Endothelial cell of umbilical vein (primary cell): ENCODE measurements at regions not wholly inside any gene's neighbourhood (a gene's known extent, or its start where the extent isn't known, plus 50 kb on each side); places are given as distances from the start of the nearest gene placed in this dataset.
"Not testable (repeated sequence)": the region's sequence is repeated elsewhere in the genome, so short reads cannot be mapped to it uniquely, and the experiment has no call there.

ENCODE experiments used
- BruUV-seq: library from RNA; stranded (reverse); fragments of 400-500 nt; replicated peaks from 2 replicates; lab custom pipeline; 2021; lab: Mats Ljungman, UMichigan
- CTCF ChIA-PET: fragments of 300-600, 350-600 bp; sonication (Branson Sonifier 250); formaldehyde crosslinking; loops from one replicate; lab custom pipeline; 2021; ENCODE audit warnings: antibody characterized with exemption, inconsistent platforms; lab: Charles Lee
- POLR2A ChIA-PET: fragments of 300-600, 350-600 bp; sonication (Branson Sonifier 250); formaldehyde crosslinking; loops from one replicate; lab custom pipeline; 2021; ENCODE audit warnings: antibody characterized with exemption, inconsistent platforms; lab: Charles Lee
- DNase-seq: peaks from one replicate; pipeline ENCODE4 v3.0.0-alpha.2; 2011; ENCODE audit warnings: low read depth, low spot score
- FAIRE-seq: peaks from 2 replicates; lab custom pipeline; 2011; peaks lifted over from hg19 to GRCh38; lab: Jason Lieb, UNC
- H2AFZ ChIP-seq: 2 replicates; pipeline ENCODE4 v1.6.0; 2012; ENCODE audit warnings: low read depth, low read length, control low read depth, inconsistent platforms
- H3K27ac ChIP-seq: 2 replicates; pipeline ENCODE4 v1.5.1; 2011; ENCODE audit warnings: low read depth, mild to moderate bottlenecking, control low read depth, low read length, moderate library complexity; ENCODE audit not compliant: insufficient read depth
- H3K27me3 ChIP-seq, 2 experiments: 2 replicates each; pipeline versions ENCODE4 v1.6.0 to v1.6.1; 2011; ENCODE audit warnings: low read length in 2 of 2, mixed read lengths in 1 of 2; ENCODE audit not compliant: control insufficient read depth in 2 of 2, insufficient read depth in 2 of 2
- H3K36me3 ChIP-seq, 2 experiments: 2 replicates in 1 of 2; 3 replicates in 1 of 2; pipeline ENCODE4 v1.5.1; 2011; ENCODE audit warnings: low read length in 2 of 2, mild to moderate bottlenecking in 1 of 2, moderate library complexity in 1 of 2; ENCODE audit not compliant: control insufficient read depth in 2 of 2, insufficient read depth in 2 of 2; ENCODE audit errors: extremely low read depth in 1 of 2
- H3K4me1 ChIP-seq: 3 replicates; pipeline ENCODE4 v1.5.1; 2011; ENCODE audit warnings: mild to moderate bottlenecking, low read length; ENCODE audit not compliant: control insufficient read depth, insufficient read depth; ENCODE audit errors: extremely low read depth
- H3K4me2 ChIP-seq: 2 replicates; pipeline ENCODE4 v1.6.1; 2011; ENCODE audit warnings: low read length, control low read depth, mixed read lengths; ENCODE audit not compliant: insufficient read depth
- H3K4me3 ChIP-seq, 3 experiments: fragments of 200-600 bp in 1 of 3; sonication (generic), shearing (Covaris generic) in 1 of 3; replicated peaks in 1 of 3; 2 replicates each; pipeline ENCODE4 v1.5.1; 2011 to 2016; ENCODE audit warnings: control low read depth in 3 of 3, low read length in 3 of 3, mild to moderate bottlenecking in 2 of 3, inconsistent platforms in 1 of 3, low read depth in 1 of 3, moderate library complexity in 1 of 3; ENCODE audit not compliant: insufficient read depth in 1 of 3
- H3K79me2 ChIP-seq: 2 replicates; pipeline ENCODE4 v1.6.0; 2012; ENCODE audit warnings: low read length, inconsistent platforms; ENCODE audit not compliant: control insufficient read depth, insufficient read depth
- H3K9ac ChIP-seq: replicated peaks from 2 replicates; pipeline ENCODE3; 2011; ENCODE audit warnings: low read length, control low read depth; ENCODE audit not compliant: insufficient read depth; ENCODE audit errors: extremely low read depth
- H3K9me1 ChIP-seq: replicated peaks from 3 replicates; pipeline ENCODE4 v1.6.0; 2011; ENCODE audit warnings: mild to moderate bottlenecking, low read length; ENCODE audit not compliant: control insufficient read depth, insufficient read depth; ENCODE audit errors: extremely low read depth
- H3K9me3 ChIP-seq: replicated peaks from 2 replicates; pipeline ENCODE4 v1.5.1; 2012; ENCODE audit warnings: low read length, inconsistent platforms; ENCODE audit not compliant: control insufficient read depth, insufficient read depth
- H4K20me1 ChIP-seq: replicated peaks from 2 replicates; pipeline ENCODE3; 2011; ENCODE audit warnings: mild to moderate bottlenecking, low read length; ENCODE audit not compliant: control insufficient read depth, insufficient read depth; ENCODE audit errors: extremely low read depth
- GATA2 ChIP-seq: IDR thresholded peaks from 2 replicates; pipeline ENCODE4 v1.7.0; 2011; ENCODE audit warnings: low read depth, mild to moderate bottlenecking, moderate library complexity, mixed read lengths, low read length; ENCODE audit not compliant: insufficient read length, insufficient read depth
- JUN ChIP-seq: IDR thresholded peaks from 2 replicates; pipeline ENCODE4 v1.6.1; 2011; ENCODE audit warnings: borderline replicate concordance, low read depth; ENCODE audit not compliant: insufficient read length, insufficient read depth
- dilution Hi-C: fragments of 300-500 bp; cut with MboI; formaldehyde crosslinking; loops from one replicate; pipeline ENCODE4 v1.15.0; 2019; ENCODE audit warnings: low sequenced_read_pairs; ENCODE audit not compliant: extremely low pct_ligation_motif_present
- intact Hi-C: fragments of 100-400 bp; cut with micrococcal nuclease; formaldehyde crosslinking; loops from one replicate; pipeline ENCODE4 v1.10.0; 2022

DNA sequence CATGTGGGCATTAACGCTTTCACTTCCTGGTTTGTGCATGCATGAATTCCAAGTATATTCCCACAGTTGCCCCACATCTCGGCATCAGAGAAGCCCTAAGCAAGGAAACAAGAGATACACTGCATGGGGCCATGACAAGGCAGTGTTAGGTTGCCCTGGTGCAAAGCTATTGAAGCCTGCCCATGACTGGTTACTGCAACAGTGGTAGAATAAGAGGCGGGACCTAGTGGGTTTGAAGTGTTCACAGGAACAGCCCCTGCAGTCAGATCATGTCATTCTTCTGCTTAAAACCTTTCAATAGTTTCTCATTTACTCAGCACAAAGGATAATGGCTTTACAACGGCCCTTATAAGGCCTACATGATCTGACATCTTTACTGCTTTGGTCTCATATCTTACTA, 80.9 kb upstream of the TOPAZ1 start:
- H2AFZ ChIP-seq: no peak overlapping the region
- ChIA-PET CTCF (no interaction called here), POLR2A (no interaction called here)
- H4K20me1 ChIP-seq: no peaks in the 10 kb centered on the region
- TF ChIP-seq JUN: no peak
- no peak overlapping the region for H3K9ac ChIP-seq
- H3K9me1 ChIP-seq: no peaks in the 10 kb centered on the region
- no peaks in the 10 kb centered on the region for H3K9me3 ChIP-seq
- no peaks in the 10 kb centered on the region for H3K79me2 ChIP-seq
- FAIRE-seq (no peak), DNase-seq (no peak)
- dilution Hi-C loops: no loop called here
- H3K4me2 ChIP-seq: no peak overlapping the region
- no peak overlapping the region for H3K27ac ChIP-seq
- H3K27me3 ChIP-seq: no peaks in the 10 kb centered on the region
- no TSS peak for BruUV-seq
- intact Hi-C loops: no loop called here
- H3K4me3 ChIP-seq: no peak overlapping the region
- no peaks in the 10 kb centered on the region for H3K36me3 ChIP-seq
- H3K4me1 ChIP-seq: no peaks in the 10 kb centered on the region

DNA sequence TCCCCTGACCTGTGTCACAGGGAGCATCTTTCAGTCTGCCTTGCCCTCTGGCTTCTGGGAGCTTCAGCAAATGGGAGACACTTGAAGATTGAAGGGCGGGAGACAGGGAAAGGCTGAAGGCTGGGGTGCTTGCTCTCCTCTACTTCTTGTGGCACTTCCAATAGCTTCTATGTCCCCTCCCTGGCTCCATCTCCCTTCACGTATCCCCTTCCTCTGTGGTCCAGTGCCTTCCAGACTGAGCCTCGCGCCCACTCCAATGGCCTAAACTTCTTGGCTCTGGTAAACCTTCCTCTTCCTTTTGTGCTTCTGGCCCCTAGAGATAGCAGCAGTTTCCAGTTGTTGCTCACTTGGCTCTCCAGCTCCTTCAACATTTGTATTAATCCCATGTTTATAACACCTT, 69.8 kb upstream of the TOPAZ1 start:
- ChIA-PET CTCF (no interaction called here), POLR2A (no interaction called here)
- no peak overlapping the region for H3K4me3 ChIP-seq
- BruUV-seq: no TSS peak
- no peak overlapping the region for H3K4me2 ChIP-seq
- no peak overlapping the region for H3K9ac ChIP-seq
- intact Hi-C loops: loop anchor here (5.0 kb wide), 1 partner anchor 35 kb away; no protein-coding TSS in a partner anchor
- DNase-seq (no peak), FAIRE-seq (no peak)
- H3K4me1 ChIP-seq: no peaks in the 10 kb centered on the region
- H3K36me3 ChIP-seq: no peaks in the 10 kb centered on the region
- H3K79me2 ChIP-seq: no peaks in the 10 kb centered on the region
- H3K27me3 ChIP-seq: no peaks in the 10 kb centered on the region
- no peaks in the 10 kb centered on the region for H3K9me3 ChIP-seq
- no peaks in the 10 kb centered on the region for H3K9me1 ChIP-seq
- no peak overlapping the region for H3K27ac ChIP-seq
- TF ChIP-seq GATA2: no peak
- H2AFZ ChIP-seq: no peak overlapping the region
- no peaks in the 10 kb centered on the region for H4K20me1 ChIP-seq
- dilution Hi-C loops: no loop called here

DNA sequence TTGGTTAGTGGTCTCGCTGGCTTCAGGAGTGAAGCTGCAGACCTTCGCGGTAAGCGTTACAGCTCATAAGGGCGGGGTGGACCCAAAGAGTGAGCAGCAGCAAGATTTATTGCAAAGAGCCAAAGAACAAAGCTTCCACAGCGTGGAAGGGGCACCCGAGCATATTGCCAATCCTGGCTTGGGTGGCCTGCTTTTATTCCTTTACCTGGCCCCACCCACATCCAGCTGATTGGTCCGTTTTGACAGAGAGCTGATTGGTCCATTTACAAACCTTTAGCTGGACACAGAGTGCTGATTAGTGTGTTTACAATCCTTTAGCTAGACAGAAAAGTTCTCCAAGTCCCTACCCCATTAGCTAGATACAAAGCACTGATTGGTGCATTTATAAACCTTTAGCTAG, 69.0 kb upstream of the TOPAZ1 start:
- H3K9me1 ChIP-seq, dilution Hi-C loops, FAIRE-seq, H3K27ac ChIP-seq, H3K27me3 ChIP-seq, H3K4me1 ChIP-seq, H4K20me1 ChIP-seq, H3K9me3 ChIP-seq, POLR2A ChIA-PET, H3K4me2 ChIP-seq, H3K9ac ChIP-seq, DNase-seq, H2AFZ ChIP-seq, H3K79me2 ChIP-seq, H3K36me3 ChIP-seq, H3K4me3 ChIP-seq, BruUV-seq: not testable (repeated sequence)
- intact Hi-C loops: loop anchor here (5.0 kb wide), 1 partner anchor 35 kb away; no protein-coding TSS in a partner anchor
- CTCF ChIA-PET: interaction anchor here (1.0 kb wide), 1 partner anchor 8 kb away, joined by 3 read pairs; no protein-coding TSS in a partner anchor
